HepG2 (cell line): ENCODE measurements at regions not wholly inside any gene's neighbourhood (a gene's known extent, or its start where the extent isn't known, plus 50 kb on each side); places are given as distances from the start of the nearest gene placed in this dataset.
A peak's percentile ranks its signal among the peaks of the same experiment; 100 is the strongest.

Experiments used
- BCLAF1 ChIP-seq: fragments of 450-650 bp; IDR thresholded peaks from 2 replicates; pipeline ENCODE4 v1.6.1; 2017; ENCODE audit warnings: mild to moderate bottlenecking
- DR1 ChIP-seq: sonication (generic); formaldehyde crosslinking; IDR thresholded peaks from 2 replicates; pipeline ENCODE4 v1.8.0; 2021; ENCODE audit warnings: mild to moderate bottlenecking, missing genetic modification reagents, inconsistent platforms
- EED ChIP-seq: sonication (generic); formaldehyde crosslinking; IDR thresholded peaks from 2 replicates; pipeline ENCODE4 v1.5.0; 2020; ENCODE audit warnings: mild to moderate bottlenecking, missing genetic modification reagents
- GZF1 ChIP-seq: sonication (generic); formaldehyde crosslinking; IDR thresholded peaks from 2 replicates; pipeline ENCODE4 v1.5.1; 2020; ENCODE audit warnings: mild to moderate bottlenecking, missing genetic modification reagents
- HDAC2 ChIP-seq: sonication (generic); formaldehyde crosslinking; IDR thresholded peaks from 2 replicates; pipeline ENCODE4 v1.4.0; 2020; ENCODE audit warnings: missing genetic modification reagents
- HIC2 ChIP-seq: sonication (generic); formaldehyde crosslinking; IDR thresholded peaks from 2 replicates; pipeline ENCODE4 v1.9.0; 2022; ENCODE audit warnings: low read depth, missing genetic modification reagents
- IRF2 ChIP-seq: IDR thresholded peaks from 2 replicates; pipeline ENCODE4 v1.6.1; 2018; ENCODE audit warnings: missing genetic modification reagents, missing compliant biosample characterization
- LBX2 ChIP-seq: sonication (generic); formaldehyde crosslinking; IDR thresholded peaks from 2 replicates; pipeline ENCODE4 v1.5.0; 2020; ENCODE audit warnings: missing genetic modification reagents, mild to moderate bottlenecking, borderline replicate concordance
- MIER2 ChIP-seq: IDR thresholded peaks from 2 replicates; pipeline ENCODE4 v1.6.1; 2016; ENCODE audit warnings: missing biosample characterization, missing genetic modification reagents
- NFRKB ChIP-seq: fragments of 450-650 bp; IDR thresholded peaks from 2 replicates; pipeline ENCODE4 v1.6.1; 2017
- PHF8 ChIP-seq: sonication (generic); formaldehyde crosslinking; IDR thresholded peaks from 2 replicates; pipeline ENCODE4 v1.5.0; 2020; ENCODE audit warnings: missing genetic modification reagents
- TAF1 ChIP-seq: sonication (generic); formaldehyde crosslinking; IDR thresholded peaks from 2 replicates; pipeline ENCODE4 v1.4.0; 2020; ENCODE audit warnings: missing genetic modification reagents
- UBTF ChIP-seq: sonication (generic); formaldehyde crosslinking; IDR thresholded peaks from 2 replicates; pipeline ENCODE4 v1.4.0; 2020; ENCODE audit warnings: mild to moderate bottlenecking, missing genetic modification reagents
- ZNF205 ChIP-seq: IDR thresholded peaks from 2 replicates; pipeline ENCODE4 v1.6.1; 2018; ENCODE audit warnings: missing biosample characterization, missing genetic modification reagents
- ZNF383 ChIP-seq: sonication (generic); formaldehyde crosslinking; IDR thresholded peaks from 2 replicates; pipeline ENCODE4 v1.4.0; 2020; ENCODE audit warnings: missing genetic modification reagents, mild to moderate bottlenecking, borderline replicate concordance
- ZNF569 ChIP-seq: sonication (generic); formaldehyde crosslinking; IDR thresholded peaks from 2 replicates; pipeline ENCODE4 v1.5.0; 2020; ENCODE audit warnings: mild to moderate bottlenecking, missing genetic modification reagents, moderate library complexity, borderline replicate concordance
- TF ChIP-seq, protein P1 (sequence below): sonication (generic); formaldehyde crosslinking; IDR thresholded peaks from 2 replicates; pipeline ENCODE4 v1.4.0; 2020; ENCODE audit warnings: low read depth, missing genetic modification reagents

DNA sequence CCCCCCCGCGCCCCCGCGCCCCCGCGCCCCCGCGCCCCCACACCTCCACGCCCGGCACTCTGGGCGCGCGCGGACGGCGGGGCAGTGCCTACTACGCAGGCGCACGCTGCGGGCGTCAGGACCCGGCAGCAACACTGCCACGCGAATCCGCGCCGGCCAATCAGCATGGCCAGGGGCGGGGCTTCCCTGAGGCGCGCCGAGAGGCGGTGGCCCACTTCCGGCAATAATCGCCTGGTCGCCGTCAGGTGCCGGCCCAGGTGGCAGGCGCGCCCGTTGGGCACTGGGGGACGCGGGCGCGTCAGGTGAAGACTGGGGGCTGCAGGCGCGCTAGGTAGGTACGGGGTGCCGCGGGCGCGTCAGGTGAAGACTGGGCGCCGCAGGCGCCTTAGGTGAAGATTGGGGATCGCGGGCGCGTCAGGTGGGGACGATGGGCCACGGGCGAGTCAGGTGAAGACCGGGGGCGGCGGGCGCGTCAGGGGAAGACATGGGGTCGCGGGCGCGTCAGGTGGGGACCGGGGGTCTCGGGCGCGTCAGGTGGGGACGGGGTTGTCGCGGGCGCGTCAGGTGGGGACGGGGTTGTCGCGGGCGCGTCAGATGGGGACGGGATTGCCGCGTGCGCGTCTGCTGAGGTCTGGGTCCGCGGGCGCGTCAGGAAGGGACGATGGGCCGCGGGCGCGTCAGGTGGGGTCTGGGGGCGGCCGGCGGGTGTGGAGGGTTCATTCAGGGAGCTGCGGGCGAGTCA, 219.1 kb downstream of the RTP5 start (continued):
- TF ChIP-seq ZNF205 (CRISPR knock-in tag) (peak; percentile 23; the same call in 1 of the 2 replicates), ZNF383 (CRISPR knock-in tag) (no peak), MIER2 (0 out of 2 replicates have a peak, but pooled peaks have one; percentile 46), EED (CRISPR knock-in tag) (peak; percentile 42; the same call in 1 of the 2 replicates), HDAC2 (peak; percentile 78), LBX2 (CRISPR knock-in tag) (peak; percentile 57; the same call in 1 of the 2 replicates), HIC2 (CRISPR knock-in tag) (peak; percentile 16; the same call in 1 of the 2 replicates), UBTF (CRISPR knock-in tag) (peak; percentile 58; the same call in 1 of the 2 replicates), TAF1 (peak; percentile 80), IRF2 (CRISPR knock-in tag) (peak; percentile 71; the same call in 1 of the 2 replicates), PHF8 (CRISPR knock-in tag) (peak; percentile 89), DR1 (CRISPR knock-in tag) (peak; percentile 29; the same call in 1 of the 2 replicates), BCLAF1 (no peak), NFRKB (no peak), ZNF569 (CRISPR knock-in tag) (no peak), GZF1 (CRISPR knock-in tag) (no peak)
- TF ChIP-seq, protein P1, sequence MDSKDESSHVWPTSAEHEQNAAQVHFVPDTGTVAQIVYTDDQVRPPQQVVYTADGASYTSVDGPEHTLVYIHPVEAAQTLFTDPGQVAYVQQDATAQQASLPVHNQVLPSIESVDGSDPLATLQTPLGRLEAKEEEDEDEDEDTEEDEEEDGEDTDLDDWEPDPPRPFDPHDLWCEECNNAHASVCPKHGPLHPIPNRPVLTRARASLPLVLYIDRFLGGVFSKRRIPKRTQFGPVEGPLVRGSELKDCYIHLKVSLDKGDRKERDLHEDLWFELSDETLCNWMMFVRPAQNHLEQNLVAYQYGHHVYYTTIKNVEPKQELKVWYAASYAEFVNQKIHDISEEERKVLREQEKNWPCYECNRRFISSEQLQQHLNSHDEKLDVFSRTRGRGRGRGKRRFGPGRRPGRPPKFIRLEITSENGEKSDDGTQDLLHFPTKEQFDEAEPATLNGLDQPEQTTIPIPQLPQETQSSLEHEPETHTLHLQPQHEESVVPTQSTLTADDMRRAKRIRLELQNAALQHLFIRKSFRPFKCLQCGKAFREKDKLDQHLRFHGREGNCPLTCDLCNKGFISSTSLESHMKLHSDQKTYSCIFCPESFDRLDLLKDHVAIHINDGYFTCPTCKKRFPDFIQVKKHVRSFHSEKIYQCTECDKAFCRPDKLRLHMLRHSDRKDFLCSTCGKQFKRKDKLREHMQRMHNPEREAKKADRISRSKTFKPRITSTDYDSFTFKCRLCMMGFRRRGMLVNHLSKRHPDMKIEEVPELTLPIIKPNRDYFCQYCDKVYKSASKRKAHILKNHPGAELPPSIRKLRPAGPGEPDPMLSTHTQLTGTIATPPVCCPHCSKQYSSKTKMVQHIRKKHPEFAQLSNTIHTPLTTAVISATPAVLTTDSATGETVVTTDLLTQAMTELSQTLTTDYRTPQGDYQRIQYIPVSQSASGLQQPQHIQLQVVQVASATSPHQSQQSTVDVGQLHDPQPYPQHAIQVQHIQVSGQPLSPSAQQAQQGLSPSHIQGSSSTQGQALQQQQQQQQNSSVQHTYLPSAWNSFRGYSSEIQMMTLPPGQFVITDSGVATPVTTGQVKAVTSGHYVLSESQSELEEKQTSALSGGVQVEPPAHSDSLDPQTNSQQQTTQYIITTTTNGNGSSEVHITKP: no peak
